Cardiac muscle cell (in vitro differentiated cells and primary cell): ENCODE measurements at regions not wholly inside any gene's neighbourhood (a gene's known extent, or its start where the extent isn't known, plus 50 kb on each side); places are given as distances from the start of the nearest gene placed in this dataset.

Experiments used
- DNase-seq, 2 donors: peaks; one replicate each; pipeline versions ENCODE4 v3.0.0 to v3.0.0-alpha.2; 2010 to 2017; ENCODE audit warnings: low read depth in 1 of 2, low spot score in 1 of 2
- H3K27ac ChIP-seq: fragments of 200-600 bp; sonication (generic); 2 replicates; pipeline ENCODE4 v1.5.1; 2016
- H3K27me3 ChIP-seq: fragments of 200-600 bp; sonication (generic); 2 replicates; pipeline ENCODE4 v1.6.0; 2016; ENCODE audit warnings: control low read depth
- H3K36me3 ChIP-seq: fragments of 200-600 bp; sonication (generic); 2 replicates; pipeline ENCODE4 v1.5.1; 2016; ENCODE audit warnings: control low read depth
- H3K4me1 ChIP-seq: fragments of 200-600 bp; sonication (generic); 2 replicates; pipeline ENCODE4 v1.8.1; 2017; ENCODE audit warnings: low read depth, mild to moderate bottlenecking, mixed run types
- H3K4me3 ChIP-seq: fragments of 200-600 bp; sonication (generic); 2 replicates; pipeline ENCODE4 v1.5.1; 2016; ENCODE audit warnings: mild to moderate bottlenecking
- H3K9me3 ChIP-seq: fragments of 200-600 bp; sonication (generic); 2 replicates; pipeline ENCODE4 v1.5.1; 2017; ENCODE audit warnings: low read depth, mild to moderate bottlenecking, control low read depth
- TF ChIP-seq, protein P1 (sequence below): IDR thresholded peaks from 2 replicates; pipeline ENCODE4 v1.5.1; 2012; ENCODE audit warnings: low read depth, mild to moderate bottlenecking, low read length

DNA sequence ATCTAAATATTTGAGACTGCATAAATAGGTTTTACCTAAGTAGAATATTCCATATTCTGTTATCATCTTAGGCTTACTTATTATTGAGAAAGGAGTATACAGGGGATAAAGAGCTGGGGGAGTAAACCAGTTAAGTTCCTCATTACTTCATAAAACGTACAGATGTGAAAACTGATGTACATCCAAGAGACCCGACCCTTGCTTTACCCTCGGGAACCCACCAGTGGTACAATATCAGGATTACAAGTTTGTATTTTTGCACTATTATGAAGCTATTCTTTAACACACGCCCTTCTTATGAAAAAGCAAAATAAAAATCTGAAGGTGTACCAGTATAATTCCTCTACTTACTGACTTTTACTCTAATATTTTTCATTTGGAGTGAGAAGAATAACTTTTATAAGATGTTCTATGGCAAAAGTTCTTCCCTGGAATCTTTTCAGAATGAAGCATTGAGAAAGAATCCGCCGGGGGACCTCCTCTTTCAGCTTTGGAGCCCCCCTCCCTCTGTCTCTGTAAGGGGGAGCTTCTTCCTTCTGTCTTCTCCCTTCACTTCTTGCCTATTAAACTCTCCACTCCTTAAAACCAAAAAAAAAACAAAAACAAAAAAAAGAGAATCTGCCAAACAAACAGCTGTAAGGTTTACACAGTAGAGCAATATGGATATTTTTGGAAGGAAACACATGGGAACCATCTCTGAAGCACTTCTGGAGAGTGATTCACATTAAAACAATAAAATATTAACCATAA lies 550.0 kb downstream of the TNS3 start:
- no peaks in the 10 kb centered on the region for H3K36me3 ChIP-seq
- no peaks in the 10 kb centered on the region for H3K4me1 ChIP-seq
- H3K9me3 ChIP-seq, result no peaks in the 10 kb centered on the region
- no peak overlapping the region for H3K4me3 ChIP-seq
- no peak overlapping the region for H3K27ac ChIP-seq
- no peaks in the 10 kb centered on the region for H3K27me3 ChIP-seq
- TF ChIP-seq, protein P1, sequence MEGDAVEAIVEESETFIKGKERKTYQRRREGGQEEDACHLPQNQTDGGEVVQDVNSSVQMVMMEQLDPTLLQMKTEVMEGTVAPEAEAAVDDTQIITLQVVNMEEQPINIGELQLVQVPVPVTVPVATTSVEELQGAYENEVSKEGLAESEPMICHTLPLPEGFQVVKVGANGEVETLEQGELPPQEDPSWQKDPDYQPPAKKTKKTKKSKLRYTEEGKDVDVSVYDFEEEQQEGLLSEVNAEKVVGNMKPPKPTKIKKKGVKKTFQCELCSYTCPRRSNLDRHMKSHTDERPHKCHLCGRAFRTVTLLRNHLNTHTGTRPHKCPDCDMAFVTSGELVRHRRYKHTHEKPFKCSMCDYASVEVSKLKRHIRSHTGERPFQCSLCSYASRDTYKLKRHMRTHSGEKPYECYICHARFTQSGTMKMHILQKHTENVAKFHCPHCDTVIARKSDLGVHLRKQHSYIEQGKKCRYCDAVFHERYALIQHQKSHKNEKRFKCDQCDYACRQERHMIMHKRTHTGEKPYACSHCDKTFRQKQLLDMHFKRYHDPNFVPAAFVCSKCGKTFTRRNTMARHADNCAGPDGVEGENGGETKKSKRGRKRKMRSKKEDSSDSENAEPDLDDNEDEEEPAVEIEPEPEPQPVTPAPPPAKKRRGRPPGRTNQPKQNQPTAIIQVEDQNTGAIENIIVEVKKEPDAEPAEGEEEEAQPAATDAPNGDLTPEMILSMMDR, result no peak
- no peak for DNase-seq

GRCh38 chr7:47028284-47028683 lies 553.6 kb downstream of the TNS3 start:
- no peak for DNase-seq
- H3K27ac ChIP-seq, result no peak overlapping the region
- H3K27me3 ChIP-seq, result no peaks in the 10 kb centered on the region
- TF ChIP-seq, protein P1, result no peak
- no peak overlapping the region for H3K4me3 ChIP-seq
- H3K9me3 ChIP-seq, result no peaks in the 10 kb centered on the region
- no peaks in the 10 kb centered on the region for H3K36me3 ChIP-seq
- no peaks in the 10 kb centered on the region for H3K4me1 ChIP-seq

DNA sequence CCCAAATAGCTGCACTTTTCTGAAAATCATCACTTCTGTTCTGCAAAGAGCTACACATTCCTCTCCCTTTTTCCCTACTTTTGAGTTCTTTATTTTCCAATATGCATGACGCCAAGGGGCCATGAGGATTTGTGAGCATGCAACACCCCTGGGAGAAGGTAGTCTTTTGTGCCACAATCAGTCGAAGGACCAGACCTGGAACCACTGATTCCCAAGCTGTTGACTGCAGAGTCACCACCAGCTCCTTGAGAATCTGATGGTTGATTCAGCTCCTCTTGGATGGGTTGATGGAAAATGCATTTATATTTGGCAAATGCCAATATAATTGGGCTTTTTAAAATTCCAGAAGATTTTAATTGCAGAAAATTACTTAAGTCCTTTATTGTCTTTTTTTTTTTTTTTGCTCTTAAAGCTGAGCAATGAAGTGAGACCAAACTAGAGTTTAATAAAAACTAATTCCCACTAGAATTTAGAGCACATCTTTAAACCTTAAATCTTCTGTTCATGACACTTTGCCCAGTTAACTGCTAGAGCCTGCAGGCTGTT lies 554.1 kb downstream of the TNS3 start:
- no peaks in the 10 kb centered on the region for H3K27me3 ChIP-seq
- DNase-seq, result no peak
- H3K4me3 ChIP-seq, result no peak overlapping the region
- no peaks in the 10 kb centered on the region for H3K36me3 ChIP-seq
- no peaks in the 10 kb centered on the region for H3K4me1 ChIP-seq
- no peak overlapping the region for H3K27ac ChIP-seq
- TF ChIP-seq, protein P1, result no peak
- no peaks in the 10 kb centered on the region for H3K9me3 ChIP-seq

DNA sequence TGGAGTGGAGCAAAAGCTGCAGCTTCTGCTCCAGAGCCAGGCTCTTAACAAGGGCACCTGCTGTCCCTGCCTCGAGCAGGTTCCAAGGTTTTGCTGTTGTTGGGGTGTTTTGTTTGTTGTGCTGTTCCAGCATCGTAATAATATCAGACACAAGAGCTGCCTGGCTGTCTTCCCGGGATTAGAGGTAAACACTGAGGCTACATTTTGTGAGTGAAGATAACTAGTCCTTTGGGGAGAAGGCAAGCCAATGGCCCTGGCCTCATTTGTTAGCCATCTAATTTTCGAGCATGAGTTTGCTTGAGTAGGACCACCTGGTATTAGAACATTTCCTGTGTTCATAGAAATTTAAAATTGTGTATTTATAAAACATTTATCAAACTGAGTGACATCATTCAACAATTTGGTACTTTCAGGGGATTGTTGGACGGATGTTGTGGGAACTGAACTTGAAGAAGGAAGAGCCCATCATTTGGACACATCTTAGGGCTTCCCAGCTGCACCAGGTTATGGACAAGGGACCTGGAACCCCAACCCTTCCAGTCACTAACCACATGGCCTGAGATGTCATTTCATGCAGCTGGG lies 555.0 kb downstream of the TNS3 start:
- no peak overlapping the region for H3K4me3 ChIP-seq
- TF ChIP-seq, protein P1, result no peak
- H3K9me3 ChIP-seq, result no peaks in the 10 kb centered on the region
- H3K27me3 ChIP-seq, result no peaks in the 10 kb centered on the region
- H3K4me1 ChIP-seq, result no peaks in the 10 kb centered on the region
- no peaks in the 10 kb centered on the region for H3K36me3 ChIP-seq
- no peak for DNase-seq
- H3K27ac ChIP-seq, result no peak overlapping the region

DNA sequence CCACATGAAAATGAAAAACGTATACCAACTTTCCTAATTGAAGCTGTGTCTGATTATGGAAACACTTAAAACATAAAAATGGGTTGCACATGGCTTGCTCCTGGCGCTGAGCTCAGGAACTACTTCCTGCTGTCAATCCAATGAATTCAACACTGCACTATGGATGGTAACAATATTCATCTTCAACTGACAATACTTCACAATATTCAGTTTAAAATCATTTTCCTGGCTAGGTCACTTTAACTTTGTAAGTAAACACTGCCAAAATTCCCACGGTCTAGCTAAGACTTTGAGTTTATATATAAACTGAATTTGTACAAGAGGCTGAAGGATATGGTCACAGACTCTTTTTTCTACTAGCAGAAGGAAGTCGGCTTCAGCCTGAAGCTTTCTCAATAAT lies 556.9 kb downstream of the TNS3 start:
- H3K4me1 ChIP-seq, result no peaks in the 10 kb centered on the region
- DNase-seq, result no peak
- no peak overlapping the region for H3K27ac ChIP-seq
- H3K4me3 ChIP-seq, result no peak overlapping the region
- TF ChIP-seq, protein P1, result no peak
- H3K27me3 ChIP-seq, result no peaks in the 10 kb centered on the region
- no peaks in the 10 kb centered on the region for H3K36me3 ChIP-seq
- no peaks in the 10 kb centered on the region for H3K9me3 ChIP-seq
